ENCODE measurements at regions not wholly inside any gene's neighbourhood (a gene's known extent, or its start where the extent isn't known, plus 50 kb on each side); places are given as distances from the start of the nearest gene placed in this dataset.

GRCh38 chr16:80066805-80067580 lies 466.5 kb upstream of the MAF start:
- Mint-ChIP-seq H3K27me3 (no peaks in the 10 kb centered on the region), H3K4me3 (no peak overlapping the region), H3K27ac (no peak overlapping the region), H3K9me3 (no peaks in the 10 kb centered on the region), H3K4me1 (ENCODE audit: low read depth) (no peaks in the 10 kb centered on the region), H3K36me3 (ENCODE audit: low read depth) (no peaks in the 10 kb centered on the region)
- no peak for TF ChIP-seq CTCF (IDR thresholded peaks at IDR 0.05)
- ATAC-seq (ENCODE audit: poor library complexity) = no peak
- no peaks in the 10 kb centered on the region for H3K4me1 ChIP-seq (ENCODE audit: insufficient read depth, low read length)
- no peaks in the 10 kb centered on the region for H3K36me3 ChIP-seq (ENCODE audit: insufficient read depth, low read length)
- ChIA-PET CTCF (interaction anchor here (0.6 kb wide), 1 partner anchor 185 kb away, joined by 3 read pairs; no protein-coding TSS in a partner anchor), POLR2A (no interaction called here)
- H3K4me3 ChIP-seq (ENCODE audit: low read length) = no peak overlapping the region
- H3K27ac ChIP-seq (ENCODE audit: low read depth in 1 of 2, low read length in 2 of 2) = no peak overlapping the region
- DNase-seq = no peak
- intact Hi-C loops (cut with DNase I, micrococcal nuclease) = no loop called here
- no peaks in the 10 kb centered on the region for H3K9me3 ChIP-seq (ENCODE audit: control insufficient read depth in 1 of 2, insufficient read depth in 1 of 2, low read length in 2 of 2)
- peaks cover 0 to 4% of the 10 kb centered on the region in 2 experiments for H3K27me3 ChIP-seq (ENCODE audit: control insufficient read depth in 1 of 2, insufficient read depth in 2 of 2, low read length in 2 of 2)

GRCh38 chr16:80065541-80065940 lies 465.0 kb upstream of the MAF start:
- no peak for ATAC-seq (ENCODE audit: poor library complexity)
- CTCF ChIA-PET = no interaction called here

GRCh38 chr16:80063713-80064069 lies 463.2 kb upstream of the MAF start:
- Histone ChIP-seq H3K4me3 (ENCODE audit: low read length) (no peak overlapping the region), H3K36me3 (ENCODE audit: insufficient read depth, low read length) (no peaks in the 10 kb centered on the region), H3K27ac (ENCODE audit: low read depth in 1 of 2, low read length in 2 of 2) (no peak overlapping the region), H3K27me3 (ENCODE audit: control insufficient read depth in 1 of 2, insufficient read depth in 2 of 2, low read length in 2 of 2) (peaks cover 0 to 3% of the 10 kb centered on the region in 2 experiments), H3K9me3 (ENCODE audit: control insufficient read depth in 1 of 2, insufficient read depth in 1 of 2, low read length in 2 of 2) (no peaks in the 10 kb centered on the region), H3K4me1 (ENCODE audit: insufficient read depth, low read length) (no peaks in the 10 kb centered on the region)
- no peak for TF ChIP-seq CTCF (IDR thresholded peaks at IDR 0.05)
- intact Hi-C loops (cut with DNase I, micrococcal nuclease) = no loop called here
- Mint-ChIP-seq H3K27ac (no peak overlapping the region), H3K36me3 (ENCODE audit: low read depth) (no peaks in the 10 kb centered on the region), H3K27me3 (no peaks in the 10 kb centered on the region), H3K4me1 (ENCODE audit: low read depth) (no peaks in the 10 kb centered on the region), H3K9me3 (no peaks in the 10 kb centered on the region), H3K4me3 (no peak overlapping the region)
- ChIA-PET POLR2A (interaction anchor here (0.6 kb wide), 1 partner anchor 613 kb away, joined by 3 read pairs; no protein-coding TSS in a partner anchor), CTCF (interaction anchor here (1.0 kb wide), 1 partner anchor 64 kb away, joined by 3 read pairs; no protein-coding TSS in a partner anchor)
- ATAC-seq (ENCODE audit: poor library complexity) (no peak), DNase-seq (no peak)

More at GRCh38 chr16:80065541-80065940, 465.0 kb upstream of the MAF start:
- H3K36me3 Mint-ChIP-seq (ENCODE audit: low read depth) = no peaks in the 10 kb centered on the region
- intact Hi-C loops (cut with DNase I, micrococcal nuclease) = no loop called here
- Histone ChIP-seq H3K27me3 (ENCODE audit: control insufficient read depth in 1 of 2, insufficient read depth in 2 of 2, low read length in 2 of 2) (peaks cover 0 to 3% of the 10 kb centered on the region in 2 experiments), H3K36me3 (ENCODE audit: insufficient read depth, low read length) (no peaks in the 10 kb centered on the region), H3K27ac (ENCODE audit: low read depth in 1 of 2, low read length in 2 of 2) (no peak overlapping the region), H3K4me3 (ENCODE audit: low read length) (no peak overlapping the region), H3K4me1 (ENCODE audit: insufficient read depth, low read length) (no peaks in the 10 kb centered on the region), H3K9me3 (ENCODE audit: control insufficient read depth in 1 of 2, insufficient read depth in 1 of 2, low read length in 2 of 2) (no peaks in the 10 kb centered on the region)
- no peaks in the 10 kb centered on the region for H3K9me3 Mint-ChIP-seq
- no peak for DNase-seq
- TF ChIP-seq CTCF (IDR thresholded peaks at IDR 0.05) = no peak
- H3K4me1 Mint-ChIP-seq (ENCODE audit: low read depth) = no peaks in the 10 kb centered on the region
- no peaks in the 10 kb centered on the region for H3K27me3 Mint-ChIP-seq
- H3K4me3 Mint-ChIP-seq = no peak overlapping the region
- H3K27ac Mint-ChIP-seq = no peak overlapping the region
- POLR2A ChIA-PET = no interaction called here

Measured in CD4-positive, alpha-beta T cell (primary cell).